NCI-H146 (cell line): ENCODE measurements at regions not wholly inside any gene's neighbourhood (a gene's known extent, or its start where the extent isn't known, plus 50 kb on each side); places are given as distances from the start of the nearest gene placed in this dataset.
"Not testable (repeated sequence)": the region's sequence is repeated elsewhere in the genome, so short reads cannot be mapped to it uniquely, and the experiment has no call there.

Experiments used
- DNase-seq: peaks from one replicate; lab custom pipeline; 2025; lab: John Stamatoyannopoulos, UW

GRCh38 chr5:106361905-106362304 lies 1308.8 kb downstream of the EFNA5 start:
- DNase-seq, result no peak

GRCh38 chr5:106331415-106331814 lies 1339.3 kb downstream of the EFNA5 start:
- no peak for DNase-seq

GRCh38 chr5:106324356-106324755 lies 1346.4 kb downstream of the EFNA5 start:
- no peak for DNase-seq

- no peak for DNase-seq
Observed at GRCh38 chr5:106321242-106321641, 1349.5 kb downstream of the EFNA5 start.

- DNase-seq, result no peak
Observed at GRCh38 chr5:106314221-106314824, 1356.4 kb downstream of the EFNA5 start.

GRCh38 chr5:106312360-106312759 lies 1358.4 kb downstream of the EFNA5 start:
- no peak for DNase-seq

GRCh38 chr5:106311230-106311915 lies 1359.4 kb downstream of the EFNA5 start:
- DNase-seq, result no peak

GRCh38 chr5:106307265-106307664 lies 1363.5 kb downstream of the EFNA5 start:
- no peak for DNase-seq

GRCh38 chr5:106306313-106307028 lies 1364.3 kb downstream of the EFNA5 start:
- DNase-seq, result no peak

- no peak for DNase-seq
Observed at GRCh38 chr5:106303911-106304310, 1366.8 kb downstream of the EFNA5 start.

GRCh38 chr5:106292654-106293053 lies 1378.1 kb downstream of the EFNA5 start:
- no peak for DNase-seq

- no peak for DNase-seq
Observed at GRCh38 chr5:106290841-106291240, 1379.9 kb downstream of the EFNA5 start.

- DNase-seq, result no peak
Observed at GRCh38 chr5:106288979-106289378, 1381.8 kb downstream of the EFNA5 start.

- no peak for DNase-seq
Observed at GRCh38 chr5:106277540-106278096, 1393.1 kb downstream of the EFNA5 start.

GRCh38 chr5:106269252-106269843 lies 1401.4 kb downstream of the EFNA5 start:
- DNase-seq, result no peak

GRCh38 chr5:106267256-106267655 lies 1403.5 kb downstream of the EFNA5 start:
- no peak for DNase-seq

GRCh38 chr5:106262395-106262794 lies 1408.3 kb downstream of the EFNA5 start:
- no peak for DNase-seq

- DNase-seq, result not testable (repeated sequence)
Observed at GRCh38 chr5:106259431-106260090, 1411.2 kb downstream of the EFNA5 start.

- DNase-seq, result no peak
Observed at GRCh38 chr5:106258591-106259125, 1412.1 kb downstream of the EFNA5 start.

- no peak for DNase-seq
Observed at GRCh38 chr5:106254784-106255183, 1416.0 kb downstream of the EFNA5 start.

GRCh38 chr5:106246044-106246745 lies 1424.5 kb downstream of the EFNA5 start:
- DNase-seq, result not testable (repeated sequence)
